Stimulated activated CD8-positive, alpha-beta memory T cell treated with anti-CD3 and anti-CD28 coated beads, Interleukin-2, amount 100 ng/mL, for 1 hour (primary cell): ENCODE measurements at regions not wholly inside any gene's neighbourhood (a gene's known extent, or its start where the extent isn't known, plus 50 kb on each side); places are given as distances from the start of the nearest gene placed in this dataset.
"Not testable (repeated sequence)": the region's sequence is repeated elsewhere in the genome, so short reads cannot be mapped to it uniquely, and the experiment has no call there.

ENCODE experiments used
- DNase-seq, 2 donors: peaks; one replicate each; pipeline ENCODE4 v3.0.0-alpha.2; 2020; ENCODE audit warnings: low read depth in 2 of 2

GRCh38 chr15:36175186-36175740 lies 404.2 kb upstream of the CDIN1 start:
- DNase-seq: no peak

- no peak for DNase-seq
Measured at GRCh38 chr15:36175741-36176291, 403.6 kb upstream of the CDIN1 start.

- DNase-seq: no peak
Measured at GRCh38 chr15:36177590-36178302, 401.7 kb upstream of the CDIN1 start.

- DNase-seq: no peak
Measured at GRCh38 chr15:36178303-36178633, 401.2 kb upstream of the CDIN1 start.

- DNase-seq: no peak
Measured at GRCh38 chr15:36183201-36183600, 396.2 kb upstream of the CDIN1 start.

- no peak for DNase-seq
Measured at GRCh38 chr15:36185438-36185837, 394.0 kb upstream of the CDIN1 start.

GRCh38 chr15:36185845-36186244 lies 393.6 kb upstream of the CDIN1 start:
- no peak for DNase-seq

- DNase-seq: no peak
Measured at GRCh38 chr15:36186376-36186775, 393.1 kb upstream of the CDIN1 start.

- DNase-seq: no peak
Measured at GRCh38 chr15:36191459-36191858, 388.0 kb upstream of the CDIN1 start.

GRCh38 chr15:36195361-36196007 lies 383.9 kb upstream of the CDIN1 start:
- not testable (repeated sequence) for DNase-seq

- DNase-seq: no peak
Measured at GRCh38 chr15:36208868-36209582, 370.4 kb upstream of the CDIN1 start.

GRCh38 chr15:36210426-36210825 lies 369.0 kb upstream of the CDIN1 start:
- no peak for DNase-seq

GRCh38 chr15:36218322-36218721 lies 361.1 kb upstream of the CDIN1 start:
- no peak for DNase-seq

- DNase-seq: no peak
Measured at GRCh38 chr15:36218991-36219390, 360.4 kb upstream of the CDIN1 start.

GRCh38 chr15:36221992-36222391 lies 357.4 kb upstream of the CDIN1 start:
- DNase-seq: no peak

- DNase-seq: no peak
Measured at GRCh38 chr15:36230776-36231175, 348.6 kb upstream of the CDIN1 start.

- DNase-seq: no peak
Measured at GRCh38 chr15:36232491-36232890, 346.9 kb upstream of the CDIN1 start.

GRCh38 chr15:36234743-36235142 lies 344.7 kb upstream of the CDIN1 start:
- DNase-seq: no peak

- DNase-seq: no peak
Measured at GRCh38 chr15:36235173-36235572, 344.3 kb upstream of the CDIN1 start.

- DNase-seq: no peak
Measured at GRCh38 chr15:36239509-36239908, 339.9 kb upstream of the CDIN1 start.

GRCh38 chr15:36251450-36251849 lies 328.0 kb upstream of the CDIN1 start:
- DNase-seq: no peak

GRCh38 chr15:36252146-36252711 lies 327.2 kb upstream of the CDIN1 start:
- no peak for DNase-seq
